Smooth muscle cell (in vitro differentiated cells): ENCODE measurements at regions not wholly inside any gene's neighbourhood (a gene's known extent, or its start where the extent isn't known, plus 50 kb on each side); places are given as distances from the start of the nearest gene placed in this dataset.

Source experiments
- DNase-seq: peaks from one replicate; lab custom pipeline; 2025; ENCODE audit not compliant: unreplicated experiment; lab: John Stamatoyannopoulos, UW
- H2AFZ ChIP-seq: fragments of 200-600 bp; sonication (generic); 2 replicates; pipeline ENCODE4 v1.6.0; 2016; ENCODE audit warnings: antibody characterized with exemption, low read depth, mild to moderate bottlenecking
- H3F3A ChIP-seq: fragments of 200-600 bp; sonication (generic); 2 replicates; pipeline ENCODE4 v1.6.0; 2017; ENCODE audit warnings: antibody characterized with exemption, low read depth
- H3K27ac ChIP-seq: fragments of 200-600 bp; sonication (generic); 2 replicates; pipeline ENCODE4 v1.5.1; 2016; ENCODE audit warnings: low read depth, mild to moderate bottlenecking
- H3K27me3 ChIP-seq: fragments of 200-600 bp; sonication (generic); 2 replicates; pipeline ENCODE4 v1.6.1; 2016; ENCODE audit warnings: low read depth, mild to moderate bottlenecking
- H3K36me3 ChIP-seq: fragments of 200-600 bp; sonication (generic); 2 replicates; pipeline ENCODE4 v1.5.1; 2016; ENCODE audit warnings: low read depth
- H3K4me1 ChIP-seq: fragments of 200-600 bp; sonication (generic); 2 replicates; pipeline ENCODE4 v1.5.1; 2016; ENCODE audit warnings: low read depth
- H3K4me2 ChIP-seq: fragments of 200-600 bp; sonication (generic); 2 replicates; pipeline ENCODE4 v1.6.0; 2016; ENCODE audit warnings: mild to moderate bottlenecking
- H3K4me3 ChIP-seq: fragments of 200-600 bp; sonication (generic); 2 replicates; pipeline ENCODE4 v1.5.1; 2016; ENCODE audit warnings: mild to moderate bottlenecking
- H3K79me2 ChIP-seq: fragments of 200-600 bp; sonication (generic); 2 replicates; pipeline ENCODE4 v1.6.0; 2016; ENCODE audit warnings: low read depth, mild to moderate bottlenecking
- H3K9ac ChIP-seq: fragments of 200-600 bp; sonication (generic); 2 replicates; pipeline ENCODE4 v1.6.0; 2016; ENCODE audit warnings: low read depth
- H3K9me3 ChIP-seq: fragments of 200-600 bp; sonication (generic); replicated peaks from 2 replicates; pipeline ENCODE4 v1.5.1; 2016; ENCODE audit warnings: low read depth
- H4K20me1 ChIP-seq: fragments of 200-600 bp; sonication (generic); 2 replicates; pipeline ENCODE4 v1.6.0; 2016; ENCODE audit warnings: low read depth
- WGBS: methylation state at CpG from one replicate; pipeline ENCODE4 v1.1.7; 2016; ENCODE audit warnings: low lambda C conversion rate; 5-methylcytosine and 5-hydroxymethylcytosine counted together
- TF ChIP-seq, protein P1 (sequence below): fragments of 200-600 bp; sonication (generic); IDR thresholded peaks from 2 replicates; pipeline ENCODE4 v1.5.1; 2017; ENCODE audit warnings: borderline replicate concordance, mild to moderate bottlenecking, antibody characterized with exemption; ENCODE audit not compliant: insufficient read depth, poor library complexity, severe bottlenecking

DNA sequence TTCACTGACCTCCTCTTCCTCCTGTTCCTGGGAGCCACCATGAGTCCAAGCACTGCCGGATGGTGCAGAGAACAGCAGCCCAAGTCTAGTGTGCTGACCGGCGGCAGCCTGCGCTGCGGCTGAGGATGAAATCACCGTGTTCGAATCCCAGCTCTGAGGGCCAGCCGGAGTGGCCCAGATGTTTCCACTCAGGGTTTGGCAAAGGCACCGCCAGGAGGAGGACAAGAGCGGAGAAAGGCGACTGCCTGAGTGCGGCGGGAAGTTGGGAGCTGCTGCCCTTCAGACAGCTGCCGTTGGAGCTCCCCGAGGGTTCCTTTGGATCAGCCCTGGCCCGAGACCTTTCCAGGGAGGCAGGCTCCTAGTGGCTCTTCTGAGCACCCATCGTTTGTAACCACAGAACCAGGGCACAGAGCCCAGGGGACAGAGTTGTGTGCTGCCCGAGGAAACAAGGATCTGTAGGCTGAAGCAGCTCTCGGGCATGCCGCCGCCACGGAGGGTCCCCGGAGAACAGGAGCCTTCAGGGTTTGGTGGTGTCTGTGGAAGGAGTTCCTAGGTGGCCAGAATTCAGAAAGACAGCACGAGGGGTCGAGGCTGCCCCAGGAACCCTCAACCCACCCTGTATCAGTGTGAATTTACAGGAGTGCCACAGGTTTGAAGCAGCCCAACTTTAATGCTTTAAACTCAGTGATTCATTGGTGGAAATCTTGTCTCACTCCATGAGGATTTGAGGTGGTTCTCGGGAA, 115.6 kb upstream of the COL5A1 start:
- H3K4me3 ChIP-seq = no peak overlapping the region
- H3F3A ChIP-seq = no peaks in the 10 kb centered on the region
- no peak overlapping the region for H3K9ac ChIP-seq
- no peaks in the 10 kb centered on the region for H3K79me2 ChIP-seq
- 89% methylated on average over 26 of the region's 26 CpGs for WGBS
- no peaks in the 10 kb centered on the region for H3K36me3 ChIP-seq
- no peaks in the 10 kb centered on the region for H3K4me1 ChIP-seq
- no peaks in the 10 kb centered on the region for H4K20me1 ChIP-seq
- H3K27ac ChIP-seq = peak overlapping the region; percentile 17
- TF ChIP-seq, protein P1, sequence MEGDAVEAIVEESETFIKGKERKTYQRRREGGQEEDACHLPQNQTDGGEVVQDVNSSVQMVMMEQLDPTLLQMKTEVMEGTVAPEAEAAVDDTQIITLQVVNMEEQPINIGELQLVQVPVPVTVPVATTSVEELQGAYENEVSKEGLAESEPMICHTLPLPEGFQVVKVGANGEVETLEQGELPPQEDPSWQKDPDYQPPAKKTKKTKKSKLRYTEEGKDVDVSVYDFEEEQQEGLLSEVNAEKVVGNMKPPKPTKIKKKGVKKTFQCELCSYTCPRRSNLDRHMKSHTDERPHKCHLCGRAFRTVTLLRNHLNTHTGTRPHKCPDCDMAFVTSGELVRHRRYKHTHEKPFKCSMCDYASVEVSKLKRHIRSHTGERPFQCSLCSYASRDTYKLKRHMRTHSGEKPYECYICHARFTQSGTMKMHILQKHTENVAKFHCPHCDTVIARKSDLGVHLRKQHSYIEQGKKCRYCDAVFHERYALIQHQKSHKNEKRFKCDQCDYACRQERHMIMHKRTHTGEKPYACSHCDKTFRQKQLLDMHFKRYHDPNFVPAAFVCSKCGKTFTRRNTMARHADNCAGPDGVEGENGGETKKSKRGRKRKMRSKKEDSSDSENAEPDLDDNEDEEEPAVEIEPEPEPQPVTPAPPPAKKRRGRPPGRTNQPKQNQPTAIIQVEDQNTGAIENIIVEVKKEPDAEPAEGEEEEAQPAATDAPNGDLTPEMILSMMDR = no peak
- no peaks in the 10 kb centered on the region for H3K9me3 ChIP-seq
- H2AFZ ChIP-seq = no peak overlapping the region
- peak overlapping the region; percentile 4 for H3K4me2 ChIP-seq
- DNase-seq = no peak
- no peaks in the 10 kb centered on the region for H3K27me3 ChIP-seq

DNA sequence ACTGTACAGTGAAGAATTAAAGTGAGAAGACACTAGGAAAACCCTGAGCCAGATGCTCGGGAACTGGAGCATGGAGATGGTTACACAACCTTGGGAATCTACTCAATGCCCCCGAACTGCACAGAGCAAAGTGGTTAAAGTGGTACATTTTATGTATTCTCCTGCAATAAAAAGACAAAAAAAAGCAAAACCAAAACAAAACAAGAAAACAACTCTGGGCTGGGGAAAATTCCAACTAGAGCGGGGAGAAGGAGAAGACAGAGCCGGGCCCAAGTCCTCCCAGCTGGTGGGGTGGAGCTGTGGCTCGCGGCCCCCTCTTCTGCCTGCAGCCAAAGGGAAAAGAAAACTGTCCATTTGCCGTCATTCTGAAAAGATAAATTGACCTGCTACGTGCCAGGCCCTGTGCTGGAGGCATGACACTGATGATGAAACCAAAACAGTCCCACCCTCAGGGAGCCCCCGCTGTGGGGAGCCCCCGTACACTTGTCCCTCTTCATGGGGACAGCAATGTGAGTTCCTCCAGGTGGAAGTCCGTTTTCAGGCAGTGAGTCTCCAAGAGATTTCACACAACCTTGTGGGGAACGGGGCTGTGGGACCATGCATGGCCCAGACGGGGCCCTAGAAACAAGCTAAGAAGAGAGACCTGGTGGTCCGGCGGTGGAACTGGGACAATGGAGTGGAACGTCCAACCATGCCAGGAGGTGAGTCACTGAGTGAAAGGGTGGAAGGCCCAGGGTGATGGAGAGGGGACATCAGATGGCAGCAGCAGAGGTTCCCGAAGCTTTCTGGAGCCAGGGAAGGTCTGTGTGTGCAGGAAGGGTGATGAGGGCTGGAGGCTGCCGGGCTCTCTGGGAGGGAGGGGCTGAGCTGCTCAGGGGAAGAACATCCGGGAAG, 114.8 kb upstream of the COL5A1 start:
- no peak for DNase-seq
- H4K20me1 ChIP-seq = no peaks in the 10 kb centered on the region
- H3K4me1 ChIP-seq = no peaks in the 10 kb centered on the region
- peak overlapping the region; percentile 17 for H3K27ac ChIP-seq
- H3K9me3 ChIP-seq = no peaks in the 10 kb centered on the region
- H3K4me2 ChIP-seq = peak overlapping the region; percentile 4
- H3F3A ChIP-seq = no peaks in the 10 kb centered on the region
- WGBS = 84% methylated on average over 19 of the region's 19 CpGs
- TF ChIP-seq, protein P1 = no peak
- H2AFZ ChIP-seq = no peak overlapping the region
- no peak overlapping the region for H3K9ac ChIP-seq
- no peak overlapping the region for H3K4me3 ChIP-seq
- H3K79me2 ChIP-seq = no peaks in the 10 kb centered on the region
- H3K27me3 ChIP-seq = no peaks in the 10 kb centered on the region
- no peaks in the 10 kb centered on the region for H3K36me3 ChIP-seq

DNA sequence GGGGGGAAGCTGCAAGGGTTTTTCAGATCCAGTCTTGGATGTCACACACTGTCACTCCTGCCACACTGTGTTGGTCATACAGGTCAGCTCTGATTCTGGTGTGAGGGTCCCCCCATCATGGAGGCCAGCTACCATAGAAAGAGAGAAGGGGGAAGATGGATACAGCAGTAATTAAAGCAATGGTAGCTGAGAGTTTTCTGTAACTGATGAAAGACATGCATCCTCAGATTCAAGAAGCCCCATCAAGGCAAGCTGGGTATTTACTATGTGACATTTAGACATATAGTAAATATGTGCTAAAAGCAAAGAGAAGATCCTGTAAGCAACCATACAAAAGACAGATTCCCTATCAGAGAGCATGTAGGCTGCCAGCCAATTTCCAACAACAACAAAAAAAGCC, 110.9 kb upstream of the COL5A1 start:
- H4K20me1 ChIP-seq = no peaks in the 10 kb centered on the region
- peak overlapping the region; percentile 60 for H3K27ac ChIP-seq

More for the DNA sequence above, 110.9 kb upstream of the COL5A1 start:
- Histone ChIP-seq H3K9me3 (no peaks in the 10 kb centered on the region), H3K4me3 (no peak overlapping the region), H3K36me3 (no peaks in the 10 kb centered on the region), H3F3A (peaks cover 10% of the 10 kb centered on the region), H3K4me1 (peaks cover 4% of the 10 kb centered on the region), H2AFZ (no peak overlapping the region), H3K4me2 (no peak overlapping the region), H3K79me2 (no peaks in the 10 kb centered on the region), H3K9ac (no peak overlapping the region), H3K27me3 (no peaks in the 10 kb centered on the region)
- TF ChIP-seq, protein P1 = no peak
- no peak for DNase-seq
